Upper lobe of right lung (tissue), 1 donor: ENCODE measurements at regions not wholly inside any gene's neighbourhood (a gene's known extent, or its start where the extent isn't known, plus 50 kb on each side); places are given as distances from the start of the nearest gene placed in this dataset.

Experiments
- ATAC-seq: fragments of 200-7000 bp; cut with Tn5 transposase; one replicate; pipeline ENCODE4 v1.9.1; 2020; ENCODE audit warnings: mild to moderate bottlenecking, moderate library complexity
- DNase-seq: peaks from one replicate; pipeline ENCODE4 v3.0.0-alpha.2; 2020
- H3K27ac ChIP-seq: fragments of 200-600 bp; one replicate; pipeline ENCODE4 v1.8.0; 2022
- H3K27me3 ChIP-seq: fragments of 200-600 bp; one replicate; pipeline ENCODE4 v1.8.0; 2022; ENCODE audit warnings: mild to moderate bottlenecking
- H3K36me3 ChIP-seq: fragments of 200-600 bp; one replicate; pipeline ENCODE4 v1.8.0; 2022
- H3K4me1 ChIP-seq: fragments of 200-600 bp; one replicate; pipeline ENCODE4 v1.8.0; 2022
- H3K4me3 ChIP-seq: fragments of 200-600 bp; one replicate; pipeline ENCODE4 v1.8.0; 2022; ENCODE audit warnings: mild to moderate bottlenecking
- H3K9me3 ChIP-seq: fragments of 200-600 bp; one replicate; pipeline ENCODE4 v1.8.0; 2022
- intact Hi-C: fragments of 100-400 bp; cut with DNase I; formaldehyde crosslinking; loops from one replicate; pipeline ENCODE4 v1.11.0; 2022
- TF ChIP-seq, protein P1 (sequence below): fragments of 200-600 bp; IDR thresholded peaks from one replicate; pipeline ENCODE4 v1.8.0; 2022; ENCODE audit warnings: antibody characterized with exemption
- donor health status: DM: no; HTN: yes; CAD: no; lungs with severe emphysema.

DNA sequence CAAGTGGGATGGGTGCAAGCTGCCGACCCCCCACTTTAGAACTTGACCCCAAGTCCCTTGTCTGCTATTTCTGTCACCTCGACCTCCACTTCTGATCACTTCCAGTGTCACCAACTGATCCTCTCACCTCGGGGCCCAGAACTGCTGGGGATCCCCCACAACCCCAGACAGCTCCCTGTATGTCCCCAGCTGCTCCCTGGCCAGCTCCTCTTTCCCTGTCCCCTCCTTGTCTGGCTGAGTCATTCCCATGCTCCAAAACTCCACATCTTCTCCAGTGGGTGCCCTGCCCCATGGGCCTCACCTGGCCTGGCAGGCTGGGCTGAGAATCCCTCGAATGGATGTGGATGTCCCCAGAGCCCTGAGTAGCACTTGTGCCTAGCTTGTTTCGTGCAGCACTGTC, 154.3 kb upstream of the PCBD1 start:
- no peaks in the 10 kb centered on the region for H3K27me3 ChIP-seq
- no peak for ATAC-seq
- no peaks in the 10 kb centered on the region for H3K9me3 ChIP-seq
- TF ChIP-seq, protein P1, sequence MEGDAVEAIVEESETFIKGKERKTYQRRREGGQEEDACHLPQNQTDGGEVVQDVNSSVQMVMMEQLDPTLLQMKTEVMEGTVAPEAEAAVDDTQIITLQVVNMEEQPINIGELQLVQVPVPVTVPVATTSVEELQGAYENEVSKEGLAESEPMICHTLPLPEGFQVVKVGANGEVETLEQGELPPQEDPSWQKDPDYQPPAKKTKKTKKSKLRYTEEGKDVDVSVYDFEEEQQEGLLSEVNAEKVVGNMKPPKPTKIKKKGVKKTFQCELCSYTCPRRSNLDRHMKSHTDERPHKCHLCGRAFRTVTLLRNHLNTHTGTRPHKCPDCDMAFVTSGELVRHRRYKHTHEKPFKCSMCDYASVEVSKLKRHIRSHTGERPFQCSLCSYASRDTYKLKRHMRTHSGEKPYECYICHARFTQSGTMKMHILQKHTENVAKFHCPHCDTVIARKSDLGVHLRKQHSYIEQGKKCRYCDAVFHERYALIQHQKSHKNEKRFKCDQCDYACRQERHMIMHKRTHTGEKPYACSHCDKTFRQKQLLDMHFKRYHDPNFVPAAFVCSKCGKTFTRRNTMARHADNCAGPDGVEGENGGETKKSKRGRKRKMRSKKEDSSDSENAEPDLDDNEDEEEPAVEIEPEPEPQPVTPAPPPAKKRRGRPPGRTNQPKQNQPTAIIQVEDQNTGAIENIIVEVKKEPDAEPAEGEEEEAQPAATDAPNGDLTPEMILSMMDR: no peak
- no peaks in the 10 kb centered on the region for H3K4me1 ChIP-seq
- H3K4me3 ChIP-seq: no peak overlapping the region
- no peaks in the 10 kb centered on the region for H3K36me3 ChIP-seq
- no peak overlapping the region for H3K27ac ChIP-seq
- intact Hi-C loops: no loop called here
- peak; percentile 56 for DNase-seq

DNA sequence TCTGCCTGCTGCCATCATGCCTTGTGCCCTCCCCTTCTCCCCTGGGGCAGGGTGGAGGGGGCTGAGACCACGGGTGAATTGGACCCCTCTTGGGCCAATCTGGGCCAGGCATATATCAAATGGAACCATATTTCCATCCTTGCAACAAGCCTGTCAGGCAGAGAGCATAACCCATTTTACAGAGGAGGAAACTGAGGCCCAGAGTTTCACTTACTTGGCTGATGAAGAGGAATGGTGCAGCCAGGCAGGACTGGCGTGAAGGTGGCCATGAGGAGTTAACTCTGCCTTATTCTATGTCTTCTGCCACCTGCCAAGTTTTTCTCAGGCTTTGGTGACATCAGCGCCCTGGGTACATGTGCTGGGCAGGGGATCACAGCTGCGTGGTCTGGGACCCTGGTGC, 155.5 kb upstream of the PCBD1 start:
- H3K27me3 ChIP-seq: no peaks in the 10 kb centered on the region
- no peak overlapping the region for H3K27ac ChIP-seq
- ATAC-seq: no peak
- H3K9me3 ChIP-seq: no peaks in the 10 kb centered on the region
- TF ChIP-seq, protein P1: no peak
- H3K4me3 ChIP-seq: no peak overlapping the region
- no peaks in the 10 kb centered on the region for H3K4me1 ChIP-seq
- no peaks in the 10 kb centered on the region for H3K36me3 ChIP-seq
- DNase-seq: peak; percentile 42
- intact Hi-C loops: no loop called here

DNA sequence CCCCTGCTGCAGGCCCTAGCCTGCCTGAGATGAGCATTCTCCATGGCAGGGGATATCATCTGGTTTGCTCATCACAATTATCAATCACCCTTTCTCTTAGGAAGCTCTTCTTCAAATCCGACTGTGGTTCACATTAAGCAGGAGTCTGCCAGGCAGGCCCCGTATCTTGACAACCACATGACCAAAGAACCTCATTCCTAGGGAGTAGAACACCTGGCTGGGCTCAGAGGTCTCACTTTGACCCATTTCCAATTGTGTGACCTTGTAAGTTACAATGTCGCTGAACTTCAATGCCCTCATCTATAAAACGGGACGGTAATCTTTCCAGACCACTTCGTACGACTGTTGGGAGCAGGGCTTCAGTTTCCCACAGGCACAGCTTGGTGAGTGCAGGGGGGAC, 156.4 kb upstream of the PCBD1 start:
- Histone ChIP-seq H3K36me3 (no peaks in the 10 kb centered on the region), H3K27me3 (no peaks in the 10 kb centered on the region), H3K4me3 (no peak overlapping the region), H3K9me3 (no peaks in the 10 kb centered on the region), H3K4me1 (no peaks in the 10 kb centered on the region), H3K27ac (no peak overlapping the region)
- ATAC-seq: no peak
- DNase-seq: no peak
- TF ChIP-seq, protein P1: no peak
- intact Hi-C loops: no loop called here

DNA sequence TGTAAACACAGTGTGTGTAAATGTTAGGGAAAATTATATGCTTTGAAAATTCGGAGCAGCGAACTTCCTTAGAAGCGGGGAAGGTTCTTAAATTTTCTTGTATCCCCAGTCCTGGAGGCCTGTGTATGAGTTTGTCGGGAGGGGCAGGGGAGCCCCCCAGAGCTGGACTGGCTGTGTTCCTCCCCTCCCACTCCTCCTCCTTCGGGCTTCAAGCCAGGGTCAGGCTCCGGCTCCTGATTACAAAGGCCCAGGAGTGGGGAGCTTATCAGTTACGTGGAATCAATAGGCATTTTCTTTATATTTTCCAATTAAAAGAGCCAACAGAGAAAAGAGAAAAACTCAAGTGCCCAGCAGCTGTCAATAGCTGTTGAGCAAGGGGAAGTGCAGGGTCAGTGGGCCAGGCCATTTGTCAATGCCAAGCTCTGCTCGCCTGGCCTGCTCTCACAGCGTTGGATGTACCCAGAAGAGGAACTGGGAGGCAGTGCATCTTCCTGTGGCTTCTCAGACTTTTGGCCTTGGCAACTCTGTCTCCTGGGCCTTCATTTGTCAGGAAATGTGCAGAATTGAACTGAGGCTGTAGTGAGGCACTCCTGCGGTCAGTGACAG, 156.9 kb upstream of the PCBD1 start:
- Histone ChIP-seq H3K4me1 (no peaks in the 10 kb centered on the region), H3K27ac (no peak overlapping the region), H3K9me3 (no peaks in the 10 kb centered on the region), H3K36me3 (no peaks in the 10 kb centered on the region), H3K4me3 (no peak overlapping the region), H3K27me3 (no peaks in the 10 kb centered on the region)
- intact Hi-C loops: no loop called here
- ATAC-seq: peak; percentile 78
- TF ChIP-seq, protein P1: no peak
- DNase-seq: no peak

DNA sequence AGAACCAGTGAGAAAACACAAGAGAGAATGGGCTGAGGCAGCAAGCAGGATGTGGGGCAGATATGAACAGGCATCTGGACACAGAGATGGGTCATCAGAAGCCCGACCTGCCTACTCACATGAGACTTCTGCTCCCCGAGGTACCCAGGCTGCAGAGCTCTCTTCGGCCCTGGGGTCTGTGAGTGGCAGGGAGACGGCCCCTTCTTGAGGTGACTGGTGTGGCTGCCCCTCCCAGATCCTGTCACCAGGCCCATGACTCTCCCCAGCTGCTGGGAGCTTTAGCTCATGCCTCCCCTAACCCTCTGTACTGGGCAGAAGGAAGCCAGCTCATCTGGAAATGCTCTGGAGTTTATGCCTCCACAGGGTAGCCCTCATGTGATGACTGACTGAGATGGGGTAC, 157.6 kb upstream of the PCBD1 start:
- intact Hi-C loops: no loop called here
- TF ChIP-seq, protein P1: no peak
- H3K27ac ChIP-seq: no peak overlapping the region
- H3K36me3 ChIP-seq: no peaks in the 10 kb centered on the region
- no peak overlapping the region for H3K4me3 ChIP-seq
- no peaks in the 10 kb centered on the region for H3K9me3 ChIP-seq
- H3K27me3 ChIP-seq: no peaks in the 10 kb centered on the region
- H3K4me1 ChIP-seq: no peaks in the 10 kb centered on the region
- DNase-seq: no peak
- ATAC-seq: no peak

DNA sequence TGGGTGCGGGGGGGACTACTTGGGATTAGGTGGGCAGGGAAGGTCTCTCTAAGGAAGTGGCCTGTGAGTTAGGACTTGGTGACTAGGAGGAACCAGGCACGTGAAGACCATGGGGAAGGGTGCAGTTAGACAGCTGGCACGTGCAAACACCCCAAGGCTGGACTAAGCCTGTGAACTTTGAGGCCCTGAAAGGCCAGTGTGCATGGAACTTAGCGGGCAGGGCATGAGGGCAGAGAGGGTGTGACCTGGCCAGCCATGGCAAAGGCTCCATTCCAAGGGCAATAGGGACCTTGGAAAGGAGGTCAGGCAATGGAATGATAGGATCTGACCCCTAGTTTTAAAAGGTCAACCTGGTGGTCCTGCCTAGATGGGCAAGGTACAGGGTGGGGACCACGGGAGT, 158.4 kb upstream of the PCBD1 start:
- TF ChIP-seq, protein P1: no peak
- no peak overlapping the region for H3K4me3 ChIP-seq
- no peak for DNase-seq
- no peak for ATAC-seq
- H3K27me3 ChIP-seq: no peaks in the 10 kb centered on the region
- H3K9me3 ChIP-seq: no peaks in the 10 kb centered on the region
- no peaks in the 10 kb centered on the region for H3K36me3 ChIP-seq
- intact Hi-C loops: no loop called here
- H3K27ac ChIP-seq: no peak overlapping the region
- no peaks in the 10 kb centered on the region for H3K4me1 ChIP-seq
